A549 (cell line): ENCODE measurements at regions not wholly inside any gene's neighbourhood (a gene's known extent, or its start where the extent isn't known, plus 50 kb on each side); places are given as distances from the start of the nearest gene placed in this dataset.

Experiments used
- ATAC-seq, 2 experiments: fragments of 200-7000 bp in 1 of 2; fragments of >200 bp in 1 of 2; cut with Nextera tagmentation in 1 of 2; cut with Tn5 transposase in 1 of 2; 3 replicates each; pipeline versions ENCODE4 v1.8.0 to v1.9.1; 2018 to 2020; ENCODE audit warnings: mild to moderate bottlenecking in 1 of 2, moderate library complexity in 1 of 2
- CTCF ChIA-PET: fragments of 300-600 bp; sonication (Branson Sonifier 250); formaldehyde crosslinking; extraction: SDS; loops from one replicate; lab custom pipeline; 2021; ENCODE audit warnings: antibody characterized with exemption, inconsistent platforms; lab: Yijun Ruan, JAX
- POLR2A ChIA-PET: fragments of 350-600 bp; formaldehyde crosslinking; extraction: SDS; loops from one replicate; lab custom pipeline; 2021; ENCODE audit warnings: antibody characterized with exemption, inconsistent platforms; lab: Yijun Ruan, JAX
- DNase-seq, 2 experiments: peaks; one replicate each; pipeline versions ENCODE4 v3.0.0 to v3.0.0-alpha.2; 2011 to 2016; ENCODE audit warnings: low read depth in 1 of 2, low spot score in 1 of 2
- FAIRE-seq: peaks from 2 replicates; lab custom pipeline; 2011; peaks lifted over from hg19 to GRCh38; lab: Jason Lieb, UNC
- H3K27ac ChIP-seq, 2 experiments: fragments of >200 bp; sonication (Bioruptor Twin); formaldehyde crosslinking; 3 replicates each; pipeline ENCODE4 v1.5.1; 2016 to 2017
- H3K4me1 ChIP-seq: fragments of >200 bp; sonication (Bioruptor Twin); formaldehyde crosslinking; 3 replicates; pipeline ENCODE4 v1.6.1; 2016
- H3K4me2 ChIP-seq: fragments of >200 bp; sonication (Bioruptor Twin); formaldehyde crosslinking; 3 replicates; pipeline ENCODE4 v1.6.1; 2016
- H3K4me3 ChIP-seq: fragments of >200 bp; sonication (Bioruptor Twin); formaldehyde crosslinking; 3 replicates; pipeline ENCODE4 v1.5.1; 2016
- H3K9me3 ChIP-seq: fragments of >200 bp; sonication (Bioruptor Twin); formaldehyde crosslinking; 3 replicates; pipeline ENCODE4 v1.6.1; 2016
- BHLHE40 ChIP-seq: IDR thresholded peaks from 2 replicates; pipeline ENCODE4 v1.6.1; 2012; ENCODE audit warnings: low read depth, low read length, inconsistent platforms
- CBX2 ChIP-seq: fragments of 200-600 bp; sonication (generic); IDR thresholded peaks from 2 replicates; pipeline ENCODE4 v1.6.1; 2016; ENCODE audit warnings: low read depth, mild to moderate bottlenecking, borderline replicate concordance
- CBX8 ChIP-seq: fragments of 200-600 bp; sonication (generic); IDR thresholded peaks from 2 replicates; pipeline ENCODE4 v1.6.1; 2016
- CEBPB ChIP-seq, 2 experiments: fragments of >200 bp in 1 of 2; sonication (Bioruptor Twin) in 1 of 2; formaldehyde crosslinking in 1 of 2; IDR thresholded peaks; 2 replicates each; pipeline ENCODE4 v1.6.1; 2012 to 2016
- CHD4 ChIP-seq: fragments of 200-600 bp; sonication (generic); IDR thresholded peaks from 2 replicates; pipeline ENCODE4 v1.6.1; 2016; ENCODE audit warnings: antibody characterized with exemption, mild to moderate bottlenecking, borderline replicate concordance
- E2F6 ChIP-seq: IDR thresholded peaks from 2 replicates; pipeline ENCODE4 v1.6.1; 2012; ENCODE audit warnings: low read depth, borderline replicate concordance
- EHF ChIP-seq: fragments of 250-450 bp; sonication (Bioruptor Pico); IDR thresholded peaks from 2 replicates; pipeline ENCODE4 v1.5.0; 2020; ENCODE audit warnings: mild to moderate bottlenecking
- EHMT2 ChIP-seq: fragments of 200-600 bp; sonication (generic); IDR thresholded peaks from 2 replicates; pipeline ENCODE4 v1.6.1; 2016; ENCODE audit warnings: antibody characterized with exemption, low read depth, mild to moderate bottlenecking, moderate library complexity
- FOSB ChIP-seq: fragments of 250-450 bp; sonication (Bioruptor Pico); IDR thresholded peaks from 2 replicates; pipeline ENCODE4 v1.5.0; 2020; ENCODE audit warnings: mild to moderate bottlenecking, moderate library complexity
- FOSL2 ChIP-seq, 2 experiments: fragments of 450-650 bp in 1 of 2; fragments of >200 bp in 1 of 2; sonication (Bioruptor Twin) in 1 of 2; formaldehyde crosslinking; IDR thresholded peaks; 2 replicates each; pipeline versions ENCODE4 v1.5.0 to v1.6.1; 2016 to 2020; ENCODE audit warnings: mild to moderate bottlenecking in 1 of 2, moderate library complexity in 1 of 2
- FOXS1 ChIP-seq: fragments of 250-450 bp; sonication (Bioruptor Pico); IDR thresholded peaks from 2 replicates; pipeline ENCODE4 v1.5.0; 2020; ENCODE audit warnings: mild to moderate bottlenecking, moderate library complexity
- GATA3 ChIP-seq: IDR thresholded peaks from 2 replicates; pipeline ENCODE4 v1.6.1; 2012; ENCODE audit warnings: borderline replicate concordance
- HDAC2 ChIP-seq: fragments of 200-600 bp; sonication (generic); IDR thresholded peaks from 2 replicates; pipeline ENCODE4 v1.6.1; 2016
- HES2 ChIP-seq: fragments of >200 bp; sonication (Bioruptor Twin); formaldehyde crosslinking; IDR thresholded peaks from 2 replicates; pipeline ENCODE4 v1.6.1; 2016
- HEYL ChIP-seq: fragments of 250-450 bp; sonication (Bioruptor Pico); IDR thresholded peaks from 2 replicates; pipeline ENCODE4 v1.8.0; 2021; ENCODE audit warnings: mild to moderate bottlenecking, moderate library complexity
- HMGXB4 ChIP-seq: fragments of 250-450 bp; sonication (Bioruptor Pico); IDR thresholded peaks from 2 replicates; pipeline ENCODE4 v1.5.0; 2021; ENCODE audit warnings: mild to moderate bottlenecking, moderate library complexity, borderline replicate concordance
- JUNB ChIP-seq: fragments of >200 bp; sonication (Bioruptor Twin); formaldehyde crosslinking; IDR thresholded peaks from 2 replicates; pipeline ENCODE4 v1.6.1; 2016
- KDM5A ChIP-seq: fragments of 200-600 bp; sonication (generic); IDR thresholded peaks from 2 replicates; pipeline ENCODE4 v1.6.1; 2016; ENCODE audit warnings: antibody characterized with exemption, mild to moderate bottlenecking
- MYC ChIP-seq: IDR thresholded peaks from 2 replicates; pipeline ENCODE4 v1.6.1; 2012; ENCODE audit warnings: mild to moderate bottlenecking, inconsistent platforms, low read length, improper control_type of control experiment, borderline replicate concordance
- NFE2L2 ChIP-seq: fragments of 150-350 bp; conservative IDR thresholded peaks from 2 replicates; pipeline ENCODE4 v1.6.1; 2014; ENCODE audit warnings: low read length
- PHF8 ChIP-seq: fragments of 200-600 bp; sonication (generic); IDR thresholded peaks from 2 replicates; pipeline ENCODE4 v1.6.1; 2016; ENCODE audit warnings: low read depth, mild to moderate bottlenecking, antibody characterized with exemption, moderate library complexity, borderline replicate concordance
- POLR2AphosphoS2 ChIP-seq: conservative IDR thresholded peaks from 2 replicates; pipeline ENCODE4 v1.6.1; 2012; ENCODE audit warnings: low read length, improper control_type of control experiment, inconsistent platforms
- RARB ChIP-seq: fragments of 250-450 bp; sonication (Bioruptor Pico); IDR thresholded peaks from 2 replicates; pipeline ENCODE4 v1.8.0; 2021; ENCODE audit warnings: mild to moderate bottlenecking, moderate library complexity
- RCOR1 ChIP-seq: fragments of 150-350 bp; IDR thresholded peaks from 2 replicates; pipeline ENCODE4 v1.6.1; 2014; ENCODE audit warnings: antibody characterized with exemption, low read length, low read depth
- RFX5 ChIP-seq: fragments of 450-650 bp; IDR thresholded peaks from 2 replicates; pipeline ENCODE4 v1.7.1; 2014; ENCODE audit warnings: antibody characterized with exemption, mild to moderate bottlenecking, moderate library complexity
- RNF2 ChIP-seq: fragments of 200-600 bp; sonication (generic); IDR thresholded peaks from 2 replicates; pipeline ENCODE4 v1.6.1; 2016; ENCODE audit warnings: low read depth, mild to moderate bottlenecking, antibody characterized with exemption, moderate library complexity, borderline replicate concordance
- TP53 ChIP-seq: fragments of 250-450 bp; sonication (Bioruptor Pico); IDR thresholded peaks from 2 replicates; pipeline ENCODE4 v1.5.0; 2021; ENCODE audit warnings: mild to moderate bottlenecking, moderate library complexity
- USF2 ChIP-seq: fragments of 450-650 bp; IDR thresholded peaks from 2 replicates; pipeline ENCODE4 v1.6.1; 2014; ENCODE audit warnings: antibody characterized with exemption
- ZC3H11A ChIP-seq: fragments of 450-650 bp; IDR thresholded peaks from 2 replicates; pipeline ENCODE4 v1.6.1; 2014; ENCODE audit warnings: antibody characterized with exemption, mild to moderate bottlenecking
- ZSCAN20 ChIP-seq: fragments of 250-450 bp; sonication (Bioruptor Pico); IDR thresholded peaks from 2 replicates; pipeline ENCODE4 v1.8.0; 2022; ENCODE audit warnings: mild to moderate bottlenecking, moderate library complexity
- WGBS: methylation state at CpG from one replicate; pipeline ENCODE4 v1.1.6; 2017; ENCODE audit errors: missing lambda C conversion rate; 5-methylcytosine and 5-hydroxymethylcytosine counted together
- TF ChIP-seq, protein P1 (sequence below): IDR thresholded peaks from 2 replicates; pipeline ENCODE4 v1.6.1; 2012

GRCh38 chr1:229080361-229080760, 190.6 kb upstream of the RAB4A start:
- no peak overlapping the region for H3K4me3 ChIP-seq
- H3K27ac ChIP-seq = no peak overlapping the region
- H3K4me2 ChIP-seq = no peak overlapping the region
- WGBS = 93% methylated on average over 2 of the region's 2 CpGs
- POLR2A ChIA-PET = no interaction called here
- peaks cover 32% of the 10 kb centered on the region for H3K9me3 ChIP-seq
- no peak for ATAC-seq
- DNase-seq = no peak
- TF ChIP-seq RFX5 (no peak), HDAC2 (no peak), JUNB (no peak), HES2 (no peak), MYC (no peak), TP53 (no peak), ZSCAN20 (CRISPR knock-in tag) (no peak), BHLHE40 (no peak), E2F6 (no peak), EHMT2 (no peak), KDM5A (no peak), RNF2 (no peak), PHF8 (no peak), CHD4 (no peak), HMGXB4 (no peak), CBX2 (no peak), POLR2AphosphoS2 (no peak), FOSB (no peak), EHF (no peak), USF2 (no peak)
- TF ChIP-seq, all 56 proteins: peak for 0
- CTCF ChIA-PET = no interaction called here
- H3K4me1 ChIP-seq = peaks cover 3% of the 10 kb centered on the region; the same call in 1 of the 3 replicates
- no peak for FAIRE-seq

DNA sequence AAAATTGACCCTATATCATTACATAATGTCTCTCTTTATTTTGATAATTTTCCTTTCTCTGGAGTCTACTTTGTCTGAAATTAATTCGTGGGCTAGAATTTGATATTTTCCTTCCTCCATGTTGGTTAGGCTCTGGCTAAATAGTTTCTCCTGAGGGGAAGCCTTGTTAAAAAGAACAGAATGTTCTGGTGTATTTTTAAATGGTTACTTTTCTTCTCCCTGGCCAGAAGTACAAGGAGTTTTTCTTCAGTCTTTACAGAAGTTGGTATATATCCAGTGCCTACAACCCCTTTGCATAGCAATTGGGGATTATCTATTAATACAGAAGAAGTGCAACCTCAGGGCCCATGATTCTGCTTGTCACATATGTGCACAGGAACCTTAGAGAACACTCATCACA, 185.6 kb upstream of the RAB4A start:
- FAIRE-seq = no peak
- H3K27ac ChIP-seq = no peak overlapping the region
- ChIA-PET POLR2A (no interaction called here), CTCF (no interaction called here)
- H3K9me3 ChIP-seq = peaks cover 32% of the 10 kb centered on the region
- DNase-seq = no peak
- no peak for ATAC-seq
- no peak overlapping the region for H3K4me2 ChIP-seq
- WGBS = 5% methylated on average over 1 of the region's 1 CpG
- no peak for TF ChIP-seq FOXS1 (CRISPR knock-in tag)
- TF ChIP-seq BHLHE40 = no peak
- TF ChIP-seq NFE2L2 = no peak
- TF ChIP-seq RCOR1 = no peak
- TF ChIP-seq CBX8 = no peak
- no peak for TF ChIP-seq FOSB
- no peak for TF ChIP-seq MYC
- TF ChIP-seq, protein P1, sequence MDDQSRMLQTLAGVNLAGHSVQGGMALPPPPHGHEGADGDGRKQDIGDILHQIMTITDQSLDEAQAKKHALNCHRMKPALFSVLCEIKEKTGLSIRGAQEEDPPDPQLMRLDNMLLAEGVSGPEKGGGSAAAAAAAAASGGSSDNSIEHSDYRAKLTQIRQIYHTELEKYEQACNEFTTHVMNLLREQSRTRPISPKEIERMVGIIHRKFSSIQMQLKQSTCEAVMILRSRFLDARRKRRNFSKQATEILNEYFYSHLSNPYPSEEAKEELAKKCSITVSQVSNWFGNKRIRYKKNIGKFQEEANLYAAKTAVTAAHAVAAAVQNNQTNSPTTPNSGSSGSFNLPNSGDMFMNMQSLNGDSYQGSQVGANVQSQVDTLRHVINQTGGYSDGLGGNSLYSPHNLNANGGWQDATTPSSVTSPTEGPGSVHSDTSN = no peak
- no peak for TF ChIP-seq JUNB
- TF ChIP-seq ZC3H11A = no peak
- TF ChIP-seq FOSL2 (IDR thresholded peaks at IDR 0.05) = no peak
- no peak for TF ChIP-seq FOSL2 (CRISPR knock-in tag; IDR thresholded peaks at IDR 0.05)
- no peak for TF ChIP-seq RARB (CRISPR knock-in tag)
- TF ChIP-seq CEBPB (IDR thresholded peaks at IDR 0.05) = no peak
- TF ChIP-seq EHMT2 = no peak
- TF ChIP-seq E2F6 = no peak
- no peak for TF ChIP-seq HEYL (CRISPR knock-in tag)
- TF ChIP-seq GATA3 = no peak
- TF ChIP-seq HES2 = no peak
- no peaks in the 10 kb centered on the region; the same call in 2 of the 3 replicates for H3K4me1 ChIP-seq
- H3K4me3 ChIP-seq = no peak overlapping the region
